ENCODE measurements at regions not wholly inside any gene's neighbourhood (a gene's known extent, or its start where the extent isn't known, plus 50 kb on each side); places are given as distances from the start of the nearest gene placed in this dataset.

- Mint-ChIP-seq H3K36me3 (no peaks in the 10 kb centered on the region), H3K9me3 (no peaks in the 10 kb centered on the region), H3K27me3 (no peaks in the 10 kb centered on the region), H3K4me1 (no peaks in the 10 kb centered on the region), H3K27ac (no peak overlapping the region), H3K4me3 (no peak overlapping the region)
These were observed 1444.0 kb downstream of the PCDH18 start for GRCh38 chr4:136088211-136088867.

- Mint-ChIP-seq H3K27me3 (no peaks in the 10 kb centered on the region), H3K4me3 (no peak overlapping the region), H3K9me3 (peaks cover 0 to 12% (median 6%) of the 10 kb centered on the region in 3 donors), H3K4me1 (no peaks in the 10 kb centered on the region), H3K27ac (no peak overlapping the region), H3K36me3 (no peaks in the 10 kb centered on the region)
These were observed 1453.3 kb downstream of the PCDH18 start for GRCh38 chr4:136078976-136079375.

GRCh38 chr4:136056748-136057147, 1475.5 kb downstream of the PCDH18 start:
- Mint-ChIP-seq H3K27me3 (no peaks in the 10 kb centered on the region), H3K4me1 (no peaks in the 10 kb centered on the region), H3K27ac (no peak overlapping the region), H3K4me3 (no peak overlapping the region), H3K36me3 (no peaks in the 10 kb centered on the region), H3K9me3 (peaks cover 0 to 1% (median 0%) of the 10 kb centered on the region in 3 donors)

GRCh38 chr4:136055360-136055759, 1476.9 kb downstream of the PCDH18 start:
- Mint-ChIP-seq H3K9me3 (peaks cover 0 to 1% (median 0%) of the 10 kb centered on the region in 3 donors), H3K4me3 (no peak overlapping the region), H3K36me3 (no peaks in the 10 kb centered on the region), H3K27me3 (no peaks in the 10 kb centered on the region), H3K27ac (no peak overlapping the region), H3K4me1 (no peaks in the 10 kb centered on the region)

- Mint-ChIP-seq H3K27ac (no peak overlapping the region), H3K4me3 (no peak overlapping the region), H3K9me3 (peaks cover 0 to 4% (median 2%) of the 10 kb centered on the region in 3 donors), H3K4me1 (no peaks in the 10 kb centered on the region), H3K27me3 (no peaks in the 10 kb centered on the region), H3K36me3 (no peaks in the 10 kb centered on the region)
These were observed 1495.5 kb downstream of the PCDH18 start for GRCh38 chr4:136036744-136037143.

GRCh38 chr4:136032391-136032790, 1499.9 kb downstream of the PCDH18 start:
- Mint-ChIP-seq H3K36me3 (no peaks in the 10 kb centered on the region), H3K9me3 (peaks cover 2 to 4% (median 3%) of the 10 kb centered on the region in 3 donors), H3K4me1 (no peaks in the 10 kb centered on the region), H3K27me3 (no peaks in the 10 kb centered on the region), H3K27ac (no peak overlapping the region), H3K4me3 (no peak overlapping the region)

GRCh38 chr4:136025540-136025939, 1506.8 kb downstream of the PCDH18 start:
- Mint-ChIP-seq H3K36me3 (no peaks in the 10 kb centered on the region), H3K4me1 (no peaks in the 10 kb centered on the region), H3K4me3 (no peak overlapping the region), H3K27ac (no peak overlapping the region), H3K27me3 (no peaks in the 10 kb centered on the region), H3K9me3 (peaks cover 0 to 10% (median 3%) of the 10 kb centered on the region in 3 donors)

- no peaks in the 10 kb centered on the region for H3K4me1 Mint-ChIP-seq
- no peaks in the 10 kb centered on the region for H3K27me3 Mint-ChIP-seq
- H3K36me3 Mint-ChIP-seq: no peaks in the 10 kb centered on the region
- no peaks in the 10 kb centered on the region for H3K9me3 Mint-ChIP-seq
- H3K4me3 Mint-ChIP-seq: no peak overlapping the region
- no peak overlapping the region for H3K27ac Mint-ChIP-seq
These were observed 1514.7 kb downstream of the PCDH18 start for GRCh38 chr4:136017556-136017955.

GRCh38 chr4:136012220-136012619, 1520.1 kb downstream of the PCDH18 start:
- Mint-ChIP-seq H3K27me3 (no peaks in the 10 kb centered on the region), H3K4me1 (no peaks in the 10 kb centered on the region), H3K36me3 (no peaks in the 10 kb centered on the region), H3K27ac (no peak overlapping the region), H3K9me3 (no peaks in the 10 kb centered on the region), H3K4me3 (no peak overlapping the region)

GRCh38 chr4:136009258-136009832, 1522.9 kb downstream of the PCDH18 start:
- H3K27ac Mint-ChIP-seq: no peak overlapping the region
- H3K27me3 Mint-ChIP-seq: no peaks in the 10 kb centered on the region
- H3K4me3 Mint-ChIP-seq: no peak overlapping the region
- no peaks in the 10 kb centered on the region for H3K36me3 Mint-ChIP-seq
- peaks cover 0 to 4% (median 2%) of the 10 kb centered on the region in 3 donors for H3K9me3 Mint-ChIP-seq
- H3K4me1 Mint-ChIP-seq: no peaks in the 10 kb centered on the region

GRCh38 chr4:136007991-136008390, 1524.3 kb downstream of the PCDH18 start:
- Mint-ChIP-seq H3K27me3 (no peaks in the 10 kb centered on the region), H3K9me3 (peaks cover 0 to 4% (median 4%) of the 10 kb centered on the region in 3 donors), H3K4me1 (no peaks in the 10 kb centered on the region), H3K27ac (no peak overlapping the region), H3K4me3 (no peak overlapping the region), H3K36me3 (no peaks in the 10 kb centered on the region)

- no peak overlapping the region for H3K4me3 Mint-ChIP-seq
- no peaks in the 10 kb centered on the region for H3K36me3 Mint-ChIP-seq
- H3K4me1 Mint-ChIP-seq: no peaks in the 10 kb centered on the region
- H3K27ac Mint-ChIP-seq: no peak overlapping the region
- no peaks in the 10 kb centered on the region for H3K27me3 Mint-ChIP-seq
- peaks cover 2 to 4% (median 4%) of the 10 kb centered on the region in 3 donors for H3K9me3 Mint-ChIP-seq
These were observed 1530.0 kb downstream of the PCDH18 start for GRCh38 chr4:136002316-136002715.

- Mint-ChIP-seq H3K4me3 (no peak overlapping the region), H3K27ac (no peak overlapping the region), H3K27me3 (no peaks in the 10 kb centered on the region), H3K4me1 (no peaks in the 10 kb centered on the region), H3K9me3 (peaks cover 3 to 6% (median 4%) of the 10 kb centered on the region in 3 donors), H3K36me3 (no peaks in the 10 kb centered on the region)
These were observed 1530.5 kb downstream of the PCDH18 start for GRCh38 chr4:136001791-136002190.

GRCh38 chr4:136000246-136000645, 1532.0 kb downstream of the PCDH18 start:
- Mint-ChIP-seq H3K27me3 (no peaks in the 10 kb centered on the region), H3K4me1 (peaks cover 0 to 2% (median 0%) of the 10 kb centered on the region in 3 donors), H3K27ac (no peak overlapping the region), H3K36me3 (no peaks in the 10 kb centered on the region), H3K9me3 (peaks cover 3 to 7% (median 4%) of the 10 kb centered on the region in 3 donors), H3K4me3 (no peak overlapping the region)

- Mint-ChIP-seq H3K9me3 (peaks cover 0 to 5% (median 4%) of the 10 kb centered on the region in 3 donors), H3K4me1 (peaks cover 0 to 3% (median 0%) of the 10 kb centered on the region in 3 donors), H3K36me3 (no peaks in the 10 kb centered on the region), H3K27me3 (no peaks in the 10 kb centered on the region), H3K27ac (no peak overlapping the region), H3K4me3 (no peak overlapping the region)
These were observed 1537.9 kb downstream of the PCDH18 start for GRCh38 chr4:135994360-135994759.

- H3K27me3 Mint-ChIP-seq: no peaks in the 10 kb centered on the region
- no peak overlapping the region for H3K27ac Mint-ChIP-seq
- no peak overlapping the region for H3K4me3 Mint-ChIP-seq
- H3K9me3 Mint-ChIP-seq: peaks cover 0 to 3% (median 2%) of the 10 kb centered on the region in 3 donors
- H3K36me3 Mint-ChIP-seq: no peaks in the 10 kb centered on the region
- H3K4me1 Mint-ChIP-seq: no peaks in the 10 kb centered on the region
These were observed 1555.4 kb downstream of the PCDH18 start for GRCh38 chr4:135976860-135977259.
